Adrenal gland (tissue), 9 donors: ENCODE measurements at regions not wholly inside any gene's neighbourhood (a gene's known extent, or its start where the extent isn't known, plus 50 kb on each side); places are given as distances from the start of the nearest gene placed in this dataset.

Experiments
- DNase-seq, 7 donors: peaks; one replicate each; pipeline ENCODE4 v3.0.0-alpha.2; 2019 to 2020
- H3K27ac ChIP-seq, 5 donors: fragments of 200-600 bp; sonication (generic) in 4 of 5; 1 replicate in 3 of 5; 2 replicates in 2 of 5; pipeline versions ENCODE4 v1.5.1 to v1.8.0; 2016 to 2020; ENCODE audit warnings: mild to moderate bottlenecking in 1 of 5
- H3K27me3 ChIP-seq: fragments of 200-600 bp; 2 replicates; pipeline ENCODE4 v1.8.0; 2021
- H3K36me3 ChIP-seq, 2 donors: fragments of 200-600 bp; replicated peaks in 1 of 2; 1 replicate in 1 of 2; 2 replicates in 1 of 2; pipeline versions ENCODE4 v1.5.1 to v1.8.0; 2018 to 2022
- H3K4me1 ChIP-seq, 2 donors: fragments of 200-600 bp; replicated peaks in 1 of 2; 1 replicate in 1 of 2; 2 replicates in 1 of 2; pipeline versions ENCODE4 v1.5.1 to v1.8.0; 2018 to 2021
- H3K4me3 ChIP-seq, 4 donors: fragments of 200-600 bp; sonication (generic) in 3 of 4; one replicate each; pipeline ENCODE4 v1.5.1; 2016 to 2018
- H3K9me3 ChIP-seq, 3 donors: fragments of 200-600 bp; sonication (generic) in 1 of 3; replicated peaks in 1 of 3; 1 replicate in 2 of 3; 2 replicates in 1 of 3; pipeline versions ENCODE4 v1.5.1 to v1.8.0; 2016 to 2021
- CTCF ChIP-seq, 6 experiments: fragments of 450-650 bp in 4 of 6; fragments of 200-600 bp in 2 of 6; sonication (generic) in 1 of 6; IDR thresholded peaks; 1 replicate in 5 of 6; 2 replicates in 1 of 6; pipeline versions ENCODE4 v1.5.1 to v1.8.0; 2016 to 2021; ENCODE audit warnings: antibody characterized with exemption in 6 of 6, mild to moderate bottlenecking in 2 of 6, moderate library complexity in 1 of 6
- POLR2A ChIP-seq, 2 donors: fragments of 450-650 bp; IDR thresholded peaks; one replicate each; pipeline ENCODE4 v1.6.1; 2017; ENCODE audit warnings: antibody characterized with exemption in 2 of 2, mild to moderate bottlenecking in 2 of 2, moderate library complexity in 1 of 2
- WGBS, 4 donors: extraction: QIAGEN DNeasy Blood & Tissue Kit in 2 of 4; methylation state at CpG; one replicate each; pipeline versions ENCODE4 v1.1.5 to v1.1.7; 2013 to 2017; 5-methylcytosine and 5-hydroxymethylcytosine counted together
- intact Hi-C, 2 donors: fragments of 100-400 bp; cut with DNase I; formaldehyde crosslinking; loops; one replicate each; pipeline versions ENCODE4 v1.14.1 to v1.15.0; 2022 to 2023
- donor health status: healthy with polysubstance abuse.
- donor health status: Bipolar disorder and iron deficiency.
- donor health status: DM: yes; HTN: yes; CAD: no.
- donor health status: DM: no; HTN: no; CAD: no.
- donor health status: DM: no; HTN: no; CAD: no.

- intact Hi-C loops, result no loop called here
- no peaks in the 10 kb centered on the region for H3K36me3 ChIP-seq
- 91 to 100% (median 100%) methylated on average over 1 to 2 of the region's 2 CpGs for WGBS, 4 donors
Measured at GRCh38 chr7:132685277-132685676, 109.0 kb upstream of the PLXNA4 start.

GRCh38 chr7:132683896-132684690 is 107.8 kb upstream of the PLXNA4 start:
- no peaks in the 10 kb centered on the region for H3K36me3 ChIP-seq
- no peaks in the 10 kb centered on the region for H3K27me3 ChIP-seq
- no peak for TF ChIP-seq CTCF (IDR thresholded peaks at IDR 0.05)
- no peak for TF ChIP-seq POLR2A (IDR thresholded peaks at IDR 0.05)
- H3K4me1 ChIP-seq, result no peaks in the 10 kb centered on the region
- DNase-seq, result peak in 1 of 7 donors; percentile 33
- intact Hi-C loops, result no loop called here
- H3K27ac ChIP-seq, result no peak overlapping the region
- WGBS, 4 donors, result 81 to 89% (median 84%) methylated on average over 12 of the region's 12 CpGs
- H3K4me3 ChIP-seq, result no peak overlapping the region
- H3K9me3 ChIP-seq, result no peaks in the 10 kb centered on the region

More at GRCh38 chr7:132685277-132685676, 109.0 kb upstream of the PLXNA4 start:
- peak in 1 of 7 donors; percentile 41 for DNase-seq
- H3K27me3 ChIP-seq, result no peaks in the 10 kb centered on the region
- TF ChIP-seq POLR2A (IDR thresholded peaks at IDR 0.05), result no peak
- TF ChIP-seq CTCF (IDR thresholded peaks at IDR 0.05), result no peak
- no peaks in the 10 kb centered on the region for H3K9me3 ChIP-seq
- no peak overlapping the region for H3K4me3 ChIP-seq
- no peak overlapping the region for H3K27ac ChIP-seq
- no peaks in the 10 kb centered on the region for H3K4me1 ChIP-seq

DNA sequence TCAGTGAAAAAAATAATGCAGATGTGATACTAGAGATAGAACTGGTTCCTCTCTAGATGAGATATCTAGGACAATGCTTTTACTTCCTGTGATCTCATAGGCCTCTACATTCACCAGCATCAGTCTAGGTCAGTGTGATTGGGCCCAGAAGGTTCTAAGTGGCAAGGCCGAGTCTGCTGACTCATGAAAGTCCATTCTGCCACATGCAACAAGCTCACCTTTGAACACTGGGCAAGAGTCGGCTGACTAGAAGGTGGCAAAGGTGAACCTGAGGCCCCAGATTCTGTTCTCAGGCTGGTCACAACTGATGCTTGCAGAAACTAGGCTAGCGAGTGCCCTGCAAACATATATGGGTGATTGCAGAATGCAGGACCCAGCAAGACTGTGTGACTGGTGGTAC is 105.7 kb upstream of the PLXNA4 start:
- DNase-seq, result peak in 1 of 7 donors; percentile 36
- Histone ChIP-seq H3K36me3 (no peaks in the 10 kb centered on the region), H3K27me3 (no peaks in the 10 kb centered on the region), H3K4me3 (no peak overlapping the region), H3K4me1 (no peaks in the 10 kb centered on the region), H3K27ac (no peak overlapping the region), H3K9me3 (no peaks in the 10 kb centered on the region)
- TF ChIP-seq POLR2A (IDR thresholded peaks at IDR 0.05), result no peak
- no peak for TF ChIP-seq CTCF (IDR thresholded peaks at IDR 0.05)
- intact Hi-C loops, result no loop called here
- 78 to 89% (median 80%) methylated on average over 1 to 3 of the region's 3 CpGs for WGBS, 4 donors

GRCh38 chr7:132680590-132680989 is 104.3 kb upstream of the PLXNA4 start:
- Histone ChIP-seq H3K27ac (no peak overlapping the region), H3K9me3 (no peaks in the 10 kb centered on the region), H3K27me3 (no peaks in the 10 kb centered on the region), H3K36me3 (no peaks in the 10 kb centered on the region), H3K4me3 (no peak overlapping the region), H3K4me1 (no peaks in the 10 kb centered on the region)
- no peak for TF ChIP-seq CTCF (IDR thresholded peaks at IDR 0.05)
- no peak for TF ChIP-seq POLR2A (IDR thresholded peaks at IDR 0.05)
- intact Hi-C loops, result no loop called here
- no peak for DNase-seq
